Posterior cingulate gyrus (tissue), 11 donors: ENCODE measurements at regions not wholly inside any gene's neighbourhood (a gene's known extent, or its start where the extent isn't known, plus 50 kb on each side); places are given as distances from the start of the nearest gene placed in this dataset.

Experiments
- DNase-seq, 10 donors: peaks; one replicate each; pipeline versions ENCODE4 v3.0.0 to v3.0.0-alpha.2; 2020 to 2021; ENCODE audit warnings: mixed read lengths in 3 of 10
- intact Hi-C: fragments of 100-400 bp; cut with DNase I; formaldehyde crosslinking; loops from one replicate; pipeline ENCODE4 v1.15.1; 2023

DNA sequence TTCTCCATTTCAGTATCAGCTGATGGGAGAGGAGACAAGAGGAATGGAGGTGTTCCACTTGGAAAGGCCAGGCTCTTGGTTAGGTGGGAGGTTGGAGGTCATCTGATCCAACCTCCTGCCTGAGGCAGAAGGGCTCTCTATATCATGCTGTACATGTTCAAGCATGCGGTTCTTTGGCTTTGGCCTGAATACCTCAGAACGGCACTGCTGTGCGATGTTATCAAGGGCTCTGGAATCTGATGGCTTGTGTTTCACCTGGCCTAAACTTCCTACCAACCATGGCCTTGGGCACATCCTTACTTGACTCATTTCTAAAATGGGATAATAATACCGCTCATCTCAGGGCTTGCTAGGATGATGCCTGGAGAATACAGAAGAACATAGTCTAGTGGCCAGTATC lies 90.1 kb upstream of the FAM169A start:
- intact Hi-C loops = no loop called here
- no peak for DNase-seq

DNA sequence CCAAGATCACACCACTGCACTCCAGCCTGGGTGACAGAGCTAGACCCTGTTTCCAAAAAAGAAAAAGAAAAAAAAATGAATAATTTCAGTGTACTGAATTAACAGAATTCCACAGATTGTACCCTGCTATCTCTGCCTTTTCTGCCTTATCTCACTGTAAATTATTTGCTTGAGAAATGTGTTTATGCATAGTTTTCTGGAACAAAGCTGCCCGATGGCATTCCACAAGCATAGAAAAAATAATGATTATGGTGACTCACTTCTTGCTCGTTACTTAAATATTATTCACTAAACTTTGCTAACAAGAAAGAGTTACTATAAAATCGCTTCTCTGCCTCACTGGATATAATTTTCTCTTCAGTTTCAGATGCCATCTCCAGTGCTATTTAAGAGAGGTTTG lies 88.7 kb upstream of the FAM169A start:
- no peak for DNase-seq
- intact Hi-C loops = no loop called here

DNA sequence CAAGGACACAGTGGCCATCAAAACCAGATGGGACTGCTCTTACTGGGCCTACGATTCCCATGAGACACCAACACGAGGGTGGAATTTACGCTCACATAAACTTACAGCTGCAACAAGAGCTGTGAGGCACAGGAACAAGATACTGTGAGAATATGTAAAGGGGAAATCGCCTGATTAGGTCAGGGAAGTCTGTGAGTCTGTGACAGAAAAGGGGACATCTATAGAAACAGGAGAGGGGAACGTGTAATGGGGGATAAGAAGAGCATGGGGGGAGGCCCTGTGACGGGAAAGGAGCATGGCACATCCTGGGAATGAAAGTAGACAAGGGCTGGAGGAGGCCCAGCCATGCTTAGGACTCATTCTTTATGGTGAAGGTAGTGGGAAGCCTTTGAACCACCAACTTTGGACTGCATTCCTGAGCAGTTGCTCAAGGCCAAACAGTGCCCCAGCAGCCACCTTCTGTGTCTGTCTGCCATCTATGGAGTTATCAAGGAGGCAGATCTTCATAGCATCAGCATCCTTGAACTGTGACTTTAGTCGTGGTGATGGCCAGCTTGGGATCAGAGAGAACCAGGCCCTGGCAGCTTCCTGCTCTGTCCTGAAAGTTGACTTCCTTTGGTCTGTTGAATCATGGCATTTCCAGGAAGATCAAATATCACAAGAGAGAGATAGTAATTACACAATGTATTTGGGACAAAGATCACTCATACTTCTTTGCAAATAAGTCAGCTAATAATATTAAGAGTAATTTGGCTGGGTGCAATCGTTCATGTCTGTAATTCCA lies 87.9 kb upstream of the FAM169A start:
- DNase-seq = no peak
- intact Hi-C loops = no loop called here

DNA sequence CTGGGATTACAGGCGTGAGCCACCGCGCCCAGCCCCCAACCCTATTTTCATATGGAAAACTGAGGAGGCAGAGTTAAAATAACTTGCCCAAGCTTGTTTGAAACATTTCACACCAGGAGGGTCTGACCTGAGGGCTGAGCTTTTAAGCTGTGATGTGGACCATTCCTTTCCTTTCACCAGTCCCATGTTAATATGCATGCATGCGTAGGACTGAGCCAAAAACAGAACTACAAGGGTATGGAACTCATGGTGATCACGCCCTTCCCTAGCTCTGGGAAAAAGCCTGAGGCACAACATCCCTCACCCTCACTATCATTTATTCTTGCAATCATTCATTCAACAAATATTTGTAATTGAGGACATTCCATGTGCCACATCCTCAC lies 87.4 kb upstream of the FAM169A start:
- no peak for DNase-seq
- intact Hi-C loops = no loop called here

DNA sequence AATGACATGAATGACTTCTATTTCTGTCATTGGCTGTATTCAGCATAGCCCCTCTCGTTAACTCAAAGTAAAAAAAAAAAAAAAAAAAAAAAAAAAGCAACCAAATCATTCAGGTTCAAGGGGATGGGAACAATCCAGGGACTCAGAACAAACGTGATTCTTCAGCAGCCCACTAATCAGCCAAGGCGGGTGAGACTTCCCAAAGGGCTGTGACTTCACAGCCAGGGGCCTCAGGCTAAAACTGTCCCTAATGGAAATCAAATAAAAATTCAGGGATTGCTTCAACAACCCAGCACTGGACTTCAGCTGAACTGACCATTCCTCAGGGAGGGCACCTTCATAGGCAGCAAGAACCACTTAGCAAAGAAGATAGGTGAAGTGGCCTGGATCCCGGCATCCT lies 86.2 kb upstream of the FAM169A start:
- intact Hi-C loops = no loop called here
- no peak for DNase-seq

DNA sequence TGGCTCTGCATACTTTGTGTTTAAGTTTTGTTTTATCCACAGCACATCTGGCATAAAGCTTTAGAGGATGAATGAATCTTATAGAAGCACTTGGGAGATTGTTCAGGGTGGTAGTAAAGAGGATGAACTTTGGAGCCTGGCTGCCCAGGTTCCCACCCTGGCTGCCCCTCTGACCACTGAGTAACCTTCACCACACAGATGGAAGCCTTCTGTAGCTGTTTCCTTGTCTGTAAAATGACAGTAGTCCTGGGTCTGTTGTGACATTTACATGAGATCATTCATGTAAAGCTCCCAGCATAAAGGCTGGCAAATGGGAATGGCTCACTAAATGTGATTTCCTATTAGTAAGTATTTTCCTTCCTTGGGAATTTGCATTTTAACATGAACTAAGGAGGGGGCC lies 85.7 kb upstream of the FAM169A start:
- no peak for DNase-seq
- intact Hi-C loops = no loop called here

DNA sequence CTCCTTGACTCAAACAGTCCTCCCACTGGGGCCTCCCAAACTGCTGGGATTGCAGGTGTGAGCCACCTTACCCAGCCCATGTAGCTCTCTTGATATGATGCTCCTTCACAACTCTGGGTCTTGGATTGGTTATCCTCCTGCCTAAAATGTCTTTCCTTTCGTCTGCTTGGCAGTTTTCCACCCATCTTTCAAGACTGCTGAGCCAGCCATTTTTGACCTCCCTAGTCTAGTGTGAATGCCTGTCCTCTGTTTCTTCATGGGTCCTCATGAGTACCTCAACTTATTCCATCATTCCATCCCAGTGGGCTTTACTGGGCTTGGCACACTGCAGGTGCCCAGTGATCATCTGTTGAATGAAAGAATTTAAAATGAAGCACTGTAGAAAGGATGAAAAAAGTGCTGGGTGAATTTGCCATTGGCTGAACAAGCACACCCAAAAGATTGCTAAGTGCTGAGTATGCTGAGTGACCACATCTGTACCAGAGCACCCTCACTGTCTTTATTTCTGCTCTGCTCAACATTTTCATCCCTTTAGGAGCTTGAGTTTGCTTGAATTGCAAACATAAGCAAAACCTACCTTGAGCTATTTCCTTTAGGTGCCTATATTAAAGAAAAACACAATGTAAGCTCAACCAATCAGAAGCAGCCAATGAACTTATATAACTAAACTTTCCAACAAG lies 84.8 kb upstream of the FAM169A start:
- intact Hi-C loops = no loop called here
- no peak for DNase-seq

DNA sequence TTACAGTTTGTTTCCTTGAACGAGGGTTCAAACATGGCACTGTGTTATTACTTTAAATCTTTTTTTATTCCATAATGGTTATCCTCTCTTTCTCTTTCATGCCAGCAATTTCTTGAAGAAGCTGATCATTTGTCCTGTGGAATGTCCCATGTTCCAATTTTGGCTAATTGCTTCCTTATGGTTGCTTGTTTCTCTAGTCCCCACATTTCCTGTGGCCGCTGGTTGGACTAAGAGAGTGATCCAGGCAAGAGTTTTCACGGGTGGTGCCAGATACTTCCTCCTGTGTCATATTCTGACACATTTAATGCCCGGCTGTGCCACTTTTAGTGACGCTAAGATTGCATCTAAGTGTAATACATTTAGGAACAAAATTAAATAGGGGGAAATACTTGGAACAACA lies 83.8 kb upstream of the FAM169A start:
- intact Hi-C loops = no loop called here
- DNase-seq = no peak

DNA sequence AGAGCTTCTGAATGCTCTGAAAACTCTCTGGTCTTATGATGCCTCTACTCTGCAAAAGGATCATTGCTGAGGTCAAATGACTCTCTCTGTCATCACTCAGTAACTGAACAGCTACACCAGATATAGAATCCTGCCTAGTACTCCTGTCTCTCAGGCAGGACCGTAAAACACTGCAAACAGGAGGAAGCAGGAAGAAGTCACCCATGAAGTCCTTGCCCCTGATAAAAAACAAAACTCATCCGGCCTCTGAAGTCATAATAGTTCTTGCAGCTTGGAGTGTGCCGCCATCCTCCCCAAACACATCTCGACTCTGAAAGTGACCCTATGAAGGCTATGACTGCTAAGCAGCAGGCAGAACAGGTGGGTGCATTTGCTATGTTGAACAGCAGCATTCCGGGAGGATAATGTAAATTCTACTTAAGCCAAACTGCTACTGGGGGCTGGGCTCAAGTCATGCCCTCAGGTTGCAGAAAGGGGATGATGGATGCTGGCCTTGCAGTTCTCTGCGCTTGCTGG lies 81.9 kb upstream of the FAM169A start:
- intact Hi-C loops = no loop called here
- no peak for DNase-seq

DNA sequence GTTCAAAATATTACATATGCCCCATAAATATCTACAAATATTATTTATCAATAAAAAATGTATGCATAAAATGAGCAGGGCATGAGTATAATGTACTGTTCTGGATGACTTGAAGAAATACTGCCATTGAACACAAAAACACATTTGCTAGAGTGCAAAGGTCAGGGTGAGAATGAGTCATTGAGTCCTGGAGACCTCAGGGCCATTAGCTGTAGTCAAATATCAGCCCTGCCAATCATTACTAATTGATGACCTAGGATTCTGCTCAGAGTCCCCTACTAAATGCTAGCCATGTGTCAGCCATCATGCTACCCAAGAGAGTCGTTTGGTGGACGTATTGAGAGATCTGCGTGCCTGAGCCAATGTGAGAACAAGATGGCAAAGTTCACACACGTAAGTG lies 80.3 kb upstream of the FAM169A start:
- intact Hi-C loops = no loop called here
- DNase-seq = no peak

DNA sequence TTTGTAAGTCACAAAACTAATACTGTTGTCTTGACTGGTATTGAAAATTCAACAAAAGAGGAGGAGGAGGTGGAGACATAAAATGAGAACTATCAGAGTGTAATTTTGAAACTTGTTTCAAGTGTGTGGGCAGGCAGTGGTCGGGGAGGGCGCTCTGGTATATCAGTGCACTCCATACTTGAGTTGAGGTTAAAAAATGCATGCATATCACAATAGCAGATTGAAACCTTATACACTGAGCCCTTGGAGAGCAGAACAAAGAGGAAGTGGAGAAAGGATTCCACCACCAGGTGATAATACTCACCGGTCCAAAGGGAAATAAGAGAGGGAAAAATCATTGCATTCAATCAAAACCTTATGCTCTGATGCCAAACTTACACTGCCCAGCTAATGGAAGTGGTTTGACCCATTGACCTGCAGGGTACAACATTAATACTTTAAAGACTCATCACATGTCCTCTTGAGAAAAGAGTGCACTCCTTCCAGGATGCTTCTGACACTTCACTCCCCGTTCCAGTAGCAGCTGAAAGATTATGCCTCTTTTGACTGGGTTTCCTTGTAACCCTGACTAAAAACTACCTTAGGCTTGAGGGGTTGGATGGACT lies 79.5 kb upstream of the FAM169A start:
- intact Hi-C loops = no loop called here

DNA sequence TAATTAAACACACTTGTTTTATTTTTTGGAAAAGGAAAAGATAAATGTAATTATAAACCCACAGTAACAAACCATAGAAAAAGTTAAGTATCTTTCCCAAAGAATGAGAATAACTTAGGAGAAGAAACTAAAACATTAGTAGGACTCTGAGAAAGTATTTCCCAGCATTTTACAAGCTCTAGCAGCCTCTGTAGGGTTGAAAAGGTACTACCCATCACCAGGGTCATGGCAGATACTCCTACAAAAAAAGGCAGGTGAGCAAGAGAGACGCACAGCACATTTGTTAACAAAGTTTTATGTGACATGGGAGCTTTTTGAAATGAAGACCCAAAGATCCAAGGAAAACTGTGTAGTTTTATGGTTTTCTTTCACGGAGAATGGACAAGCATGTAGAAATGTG lies 77.7 kb upstream of the FAM169A start:
- no peak for DNase-seq
- intact Hi-C loops = no loop called here

More for the DNA sequence above, 79.5 kb upstream of the FAM169A start:
- no peak for DNase-seq

DNA sequence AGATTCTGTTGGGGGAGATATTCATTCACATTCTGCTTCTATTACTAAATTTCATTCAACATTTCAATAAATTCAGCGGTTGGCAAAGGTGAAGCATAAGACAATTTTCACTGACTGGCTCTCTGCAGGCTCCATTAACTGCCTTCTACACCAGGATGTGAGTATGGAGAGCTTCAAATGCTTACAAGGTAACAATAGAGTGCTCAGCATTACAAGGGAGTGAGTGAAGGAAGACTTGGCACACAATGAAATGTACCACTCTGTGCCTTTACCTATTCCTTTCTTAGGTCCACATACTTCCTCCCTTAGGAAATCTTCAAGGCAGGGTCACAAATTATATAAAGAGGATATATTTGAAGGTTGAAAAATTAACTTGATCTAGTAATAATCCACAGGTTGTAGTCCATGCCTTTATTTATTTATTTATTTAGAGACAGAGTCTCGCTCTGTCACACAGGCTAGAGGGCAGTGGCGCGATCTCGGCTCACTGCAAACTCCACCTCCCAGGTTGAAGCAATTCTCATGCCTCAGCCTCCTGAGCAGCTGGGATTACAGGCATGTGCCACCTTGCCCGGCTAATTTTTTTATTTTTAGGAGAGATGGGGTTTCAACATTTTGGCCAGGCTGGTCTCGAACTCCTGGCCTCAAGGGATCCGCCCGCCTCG lies 76.6 kb upstream of the FAM169A start:
- intact Hi-C loops = no loop called here

DNA sequence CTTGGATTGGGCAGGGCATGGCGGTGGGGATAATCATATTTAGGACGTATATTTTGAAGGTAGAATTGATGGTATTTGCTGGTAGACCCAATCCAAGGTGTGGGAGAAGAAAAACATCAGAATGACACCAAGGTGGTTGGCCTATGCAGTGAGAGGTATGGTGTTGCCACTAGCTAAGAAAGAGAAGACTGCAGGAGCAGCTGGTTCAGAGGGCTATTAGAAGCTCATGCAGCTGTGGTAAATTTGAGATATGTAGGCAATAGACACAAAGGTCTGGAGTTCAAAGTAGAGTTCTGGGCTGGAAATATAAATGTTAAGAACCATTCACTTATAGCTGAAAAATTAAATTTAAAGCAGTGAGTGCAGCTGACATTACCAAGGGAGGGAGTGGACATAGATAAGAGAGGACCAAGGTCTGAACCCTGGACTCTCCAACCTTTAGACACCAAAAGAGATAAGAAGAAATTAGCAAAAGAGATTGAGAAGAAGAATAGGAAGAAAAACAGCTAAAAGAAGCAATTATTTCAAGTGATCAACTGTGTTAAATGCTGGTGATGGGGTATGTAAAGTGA lies 74.7 kb upstream of the FAM169A start:
- intact Hi-C loops = no loop called here

More for the DNA sequence above, 76.6 kb upstream of the FAM169A start:
- DNase-seq = no peak

DNA sequence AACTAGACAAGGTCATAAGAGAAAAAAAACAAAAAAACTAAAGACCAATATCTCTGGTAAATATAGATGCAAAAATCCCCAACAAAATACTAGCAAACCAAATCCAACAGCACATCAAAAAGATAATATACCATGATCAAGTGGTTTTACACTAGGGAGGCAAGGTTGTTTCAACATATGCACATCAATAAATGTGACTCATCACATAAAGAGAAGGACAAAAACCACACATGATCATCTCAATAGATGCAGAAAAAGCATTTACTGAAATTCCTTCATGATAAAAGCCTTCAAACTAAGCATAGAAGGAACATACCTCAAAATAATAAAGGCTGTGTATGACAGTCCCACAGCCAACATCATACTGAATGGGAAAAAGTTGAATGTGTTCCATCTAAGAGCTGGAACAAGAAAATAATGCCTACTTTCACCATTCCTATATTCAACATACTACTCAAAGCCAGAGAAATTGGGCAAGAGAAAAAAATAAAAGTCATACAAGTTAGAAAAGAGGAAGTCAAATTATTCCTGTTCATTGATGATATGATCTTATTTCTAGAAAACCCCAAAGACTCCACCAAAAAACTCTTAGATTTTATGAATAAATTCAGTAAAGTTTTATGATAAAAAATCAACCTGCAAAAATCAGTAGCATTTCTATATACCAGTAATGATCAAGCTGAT lies 72.2 kb upstream of the FAM169A start:
- intact Hi-C loops = no loop called here
- no peak for DNase-seq

More for the DNA sequence above, 74.7 kb upstream of the FAM169A start:
- no peak for DNase-seq

DNA sequence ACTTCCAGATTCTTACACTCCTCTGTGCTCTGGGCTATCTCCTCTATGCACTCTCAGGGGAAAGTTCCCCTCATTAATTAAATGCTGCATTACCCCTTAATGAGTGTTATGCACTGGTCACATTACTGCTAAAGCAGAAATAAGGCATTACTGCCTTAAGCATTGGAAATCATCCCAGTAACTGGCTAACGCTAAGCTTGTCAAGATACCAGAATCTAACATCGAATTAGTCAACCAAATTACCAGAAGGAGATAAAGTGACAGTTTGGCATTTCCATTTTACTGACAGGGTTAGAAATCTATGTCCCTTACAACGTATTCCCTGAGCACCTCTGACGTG lies 69.5 kb upstream of the FAM169A start:
- DNase-seq = no peak
- intact Hi-C loops = no loop called here

DNA sequence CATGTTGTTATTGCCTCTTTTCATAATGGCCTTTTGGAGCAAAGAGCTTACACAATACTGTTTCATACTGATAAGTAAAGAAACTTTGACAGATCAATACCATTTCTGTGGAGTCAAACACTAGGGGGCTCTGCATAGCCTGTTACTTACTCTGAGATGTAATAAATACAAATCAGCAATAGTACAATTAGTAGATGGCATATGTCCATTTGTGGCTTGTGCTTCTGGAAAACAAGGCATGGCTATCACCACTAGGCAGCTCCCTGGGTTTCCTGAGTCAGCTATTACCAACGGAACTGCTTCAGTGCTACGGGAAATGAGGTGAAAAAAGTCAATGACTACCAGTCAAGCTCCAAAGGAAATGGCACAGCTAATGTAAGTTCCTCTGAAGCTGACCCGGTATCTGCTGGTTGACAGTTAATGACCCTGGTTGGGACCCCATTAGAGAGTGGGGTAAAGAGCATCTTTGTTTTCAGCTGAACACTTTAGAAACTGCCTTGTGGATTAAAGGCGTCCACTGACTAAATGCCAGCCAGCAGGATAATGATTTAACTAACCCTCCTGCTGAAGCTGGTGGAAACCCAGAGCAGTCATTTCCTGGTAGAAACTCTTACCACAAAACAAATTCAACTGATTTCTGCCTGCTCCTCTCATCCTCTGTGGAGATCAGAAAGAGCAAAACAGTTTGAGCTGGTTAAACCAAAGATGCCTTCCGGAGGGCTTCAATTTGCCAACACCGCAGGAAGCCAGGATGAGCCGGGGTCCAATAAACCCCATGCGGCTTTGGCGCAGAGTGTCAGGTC lies 69.0 kb upstream of the FAM169A start:
- intact Hi-C loops = no loop called here
- DNase-seq = no peak

DNA sequence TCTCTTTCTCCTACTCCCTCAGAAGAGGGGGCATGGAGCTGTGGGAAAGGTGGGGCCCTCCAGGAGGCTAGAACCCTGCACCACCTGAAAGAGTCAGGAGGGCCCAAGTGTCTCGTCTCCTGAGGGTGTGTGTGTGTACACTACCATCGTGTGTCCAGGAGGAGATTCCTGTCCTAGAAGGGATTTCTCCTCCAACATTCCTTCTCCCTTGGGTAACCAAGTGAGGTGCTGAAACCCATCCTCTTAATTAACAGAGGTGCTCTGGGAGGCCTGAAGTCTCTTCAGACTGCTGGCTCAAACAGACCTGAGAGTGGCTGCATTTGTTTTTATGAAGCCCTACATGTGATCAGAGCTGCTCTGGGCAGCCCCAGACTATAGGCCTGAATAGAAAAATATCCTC lies 61.1 kb upstream of the FAM169A start:
- DNase-seq = no peak
- intact Hi-C loops = loop anchor here (5.0 kb wide), 1 partner anchor 340 kb away; no protein-coding TSS in a partner anchor

DNA sequence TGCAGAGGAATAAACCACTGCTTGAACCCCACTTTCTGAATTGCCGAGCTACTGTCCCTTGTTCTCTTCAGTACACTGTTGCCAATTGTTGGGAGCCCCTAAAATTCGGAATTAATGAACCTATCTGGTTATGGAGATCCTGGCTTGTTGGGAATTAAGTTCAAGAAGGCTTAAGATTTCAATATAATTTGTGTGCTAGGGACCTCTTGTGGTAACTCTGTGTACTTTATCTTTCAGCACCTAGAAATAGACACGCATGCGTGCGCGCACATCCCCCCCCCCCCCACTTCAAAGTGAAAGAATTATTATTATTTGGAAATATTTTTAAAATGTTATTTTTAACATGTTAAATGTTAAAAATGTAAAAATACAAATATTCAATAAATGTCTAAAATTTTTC lies 53.3 kb upstream of the FAM169A start:
- intact Hi-C loops = loop anchor here (1.0 kb wide), 2 partner anchors 153 to 246 kb away; no protein-coding TSS in a partner anchor
- DNase-seq = no peak
